ENCODE measurements at regions not wholly inside any gene's neighbourhood (a gene's known extent, or its start where the extent isn't known, plus 50 kb on each side); places are given as distances from the start of the nearest gene placed in this dataset.

- no peak for TF ChIP-seq CTCF (IDR thresholded peaks at IDR 0.05)
- TF ChIP-seq EZH2 (IDR thresholded peaks at IDR 0.05; ENCODE audit: borderline replicate concordance, insufficient read depth, low read depth, low read length, poor library complexity, severe bottlenecking), result no peak
- H3K4me1 ChIP-seq (ENCODE audit: control insufficient read depth in 2 of 2, insufficient read depth in 2 of 2, low read length in 2 of 2), result no peaks in the 10 kb centered on the region
- H3K9me3 ChIP-seq (ENCODE audit: control extremely low read depth in 1 of 3, control insufficient read depth in 2 of 3, insufficient read depth in 1 of 3, low read length in 2 of 3), result no peaks in the 10 kb centered on the region
- H3K27ac ChIP-seq (ENCODE audit: low read length in 2 of 2), result no peak overlapping the region
- Mint-ChIP-seq H3K27ac (no peak overlapping the region), H3K9me3 (ENCODE audit: insufficient read depth) (no peaks in the 10 kb centered on the region), H3K27me3 (peaks cover 4% of the 10 kb centered on the region), H3K4me3 (no peak overlapping the region), H3K4me1 (no peaks in the 10 kb centered on the region)
- H3K36me3 ChIP-seq (replicated peaks in 1 of 2; ENCODE audit: control extremely low read depth in 1 of 2, control insufficient read depth in 1 of 2, extremely low read depth in 1 of 2, insufficient read depth in 2 of 2, low read length in 1 of 2), result no peaks in the 10 kb centered on the region
- no peaks in the 10 kb centered on the region for H3K79me2 ChIP-seq (ENCODE audit: control insufficient read depth, insufficient read depth, low read length)
- no peaks in the 10 kb centered on the region for H3K27me3 ChIP-seq (replicated peaks in 1 of 4; ENCODE audit: control extremely low read depth in 1 of 4, control insufficient read depth in 3 of 4, insufficient read depth in 4 of 4, low read length in 3 of 4)
- H4K20me1 ChIP-seq (ENCODE audit: control insufficient read depth, insufficient read depth, low read length, poor library complexity, severe bottlenecking), result no peaks in the 10 kb centered on the region
- intact Hi-C loops (cut with micrococcal nuclease), result no loop called here
- DNase-seq (no peak), ATAC-seq (ENCODE audit: low read depth) (no peak)
- WGBS (ENCODE audit: insufficient coverage), result 0% methylated on average over 1 of the region's 7 CpGs
- no peak overlapping the region for H3K4me3 ChIP-seq (ENCODE audit: control extremely low read depth in 1 of 5, extremely low read depth in 1 of 5, insufficient read depth in 1 of 5, low read depth in 2 of 5, low read length in 4 of 5)
- ChIA-PET POLR2A (no interaction called here), CTCF (interaction anchor here (0.5 to 0.6 kb wide), 2 partner anchors 18 to 1197 kb away, joined by 4 to 5 read pairs; no protein-coding TSS in a partner anchor)
- H2AFZ ChIP-seq (ENCODE audit: insufficient read depth, low read depth, low read length, poor library complexity, severe bottlenecking), result no peak overlapping the region
- no peak overlapping the region for H3K4me2 ChIP-seq (replicated peaks; ENCODE audit: low read depth, low read length, poor library complexity, severe bottlenecking)
- no peak overlapping the region for H3K9ac ChIP-seq (ENCODE audit: low read length)
Measured at GRCh38 chr2:58906081-58906645, 665.0 kb upstream of the FANCL start.

- no CpG with 5 or more reads among the region's 1 CpG for WGBS (ENCODE audit: insufficient coverage)
- Histone ChIP-seq H3K27me3 (replicated peaks in 1 of 4; ENCODE audit: control extremely low read depth in 1 of 4, control insufficient read depth in 3 of 4, insufficient read depth in 4 of 4, low read length in 3 of 4) (peaks cover 0 to 5% (median 0%) of the 10 kb centered on the region in 4 experiments), H3K4me3 (ENCODE audit: control extremely low read depth in 1 of 5, extremely low read depth in 1 of 5, insufficient read depth in 1 of 5, low read depth in 2 of 5, low read length in 4 of 5) (no peak overlapping the region), H3K36me3 (replicated peaks in 1 of 2; ENCODE audit: control extremely low read depth in 1 of 2, control insufficient read depth in 1 of 2, extremely low read depth in 1 of 2, insufficient read depth in 2 of 2, low read length in 1 of 2) (no peaks in the 10 kb centered on the region), H3K9ac (ENCODE audit: low read length) (no peak overlapping the region), H3K4me1 (ENCODE audit: control insufficient read depth in 2 of 2, insufficient read depth in 2 of 2, low read length in 2 of 2) (no peaks in the 10 kb centered on the region), H2AFZ (ENCODE audit: insufficient read depth, low read depth, low read length, poor library complexity, severe bottlenecking) (no peak overlapping the region), H3K4me2 (replicated peaks; ENCODE audit: low read depth, low read length, poor library complexity, severe bottlenecking) (no peak overlapping the region), H3K9me3 (ENCODE audit: control extremely low read depth in 1 of 3, control insufficient read depth in 2 of 3, insufficient read depth in 1 of 3, low read length in 2 of 3) (no peaks in the 10 kb centered on the region), H3K27ac (ENCODE audit: low read length in 2 of 2) (no peak overlapping the region), H4K20me1 (ENCODE audit: control insufficient read depth, insufficient read depth, low read length, poor library complexity, severe bottlenecking) (no peaks in the 10 kb centered on the region), H3K79me2 (ENCODE audit: control insufficient read depth, insufficient read depth, low read length) (no peaks in the 10 kb centered on the region)
- H3K27me3 Mint-ChIP-seq, result peaks cover 14% of the 10 kb centered on the region
- intact Hi-C loops (cut with micrococcal nuclease), result no loop called here
- no peaks in the 10 kb centered on the region for H3K4me1 Mint-ChIP-seq
- DNase-seq (no peak), ATAC-seq (ENCODE audit: low read depth) (no peak)
- no peak for TF ChIP-seq CTCF (IDR thresholded peaks at IDR 0.05)
- no peak for TF ChIP-seq EZH2 (IDR thresholded peaks at IDR 0.05; ENCODE audit: borderline replicate concordance, insufficient read depth, low read depth, low read length, poor library complexity, severe bottlenecking)
- POLR2A ChIA-PET, result no interaction called here
- no peaks in the 10 kb centered on the region for H3K9me3 Mint-ChIP-seq (ENCODE audit: insufficient read depth)
- CTCF ChIA-PET, result no interaction called here
- H3K4me3 Mint-ChIP-seq, result no peak overlapping the region
- no peak overlapping the region for H3K27ac Mint-ChIP-seq
Measured at GRCh38 chr2:58904095-58904494, 663.0 kb upstream of the FANCL start.
